Inflammatory macrophage treated with lipopolysaccharide for 1 hour (primary cell): ENCODE measurements at regions not wholly inside any gene's neighbourhood (a gene's known extent, or its start where the extent isn't known, plus 50 kb on each side); places are given as distances from the start of the nearest gene placed in this dataset.
A peak's percentile ranks its signal among the peaks of the same experiment; 100 is the strongest.

Experiments used
- DNase-seq, 2 donors: peaks; one replicate each; pipeline ENCODE4 v3.0.0-alpha.2; 2020 to 2022

DNA sequence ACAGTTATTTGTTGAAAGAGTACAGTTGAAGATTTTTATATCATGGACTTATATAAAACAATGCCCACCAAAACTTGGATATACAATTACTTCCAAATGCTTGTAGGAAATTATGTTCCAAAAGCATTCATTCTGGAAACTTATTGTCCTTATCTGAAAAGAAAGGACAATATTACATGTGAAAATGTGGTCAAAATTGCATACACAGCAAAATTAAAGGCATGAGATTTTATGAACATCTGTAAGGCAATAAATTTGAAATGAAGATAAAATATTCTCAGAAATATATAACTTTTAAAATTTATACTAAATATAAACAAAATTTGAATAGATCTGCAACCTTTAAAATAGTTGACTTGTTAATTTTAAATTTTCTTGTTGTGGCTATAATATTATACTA is 1173.8 kb downstream of the NLGN4X start:
- no peak for DNase-seq

DNA sequence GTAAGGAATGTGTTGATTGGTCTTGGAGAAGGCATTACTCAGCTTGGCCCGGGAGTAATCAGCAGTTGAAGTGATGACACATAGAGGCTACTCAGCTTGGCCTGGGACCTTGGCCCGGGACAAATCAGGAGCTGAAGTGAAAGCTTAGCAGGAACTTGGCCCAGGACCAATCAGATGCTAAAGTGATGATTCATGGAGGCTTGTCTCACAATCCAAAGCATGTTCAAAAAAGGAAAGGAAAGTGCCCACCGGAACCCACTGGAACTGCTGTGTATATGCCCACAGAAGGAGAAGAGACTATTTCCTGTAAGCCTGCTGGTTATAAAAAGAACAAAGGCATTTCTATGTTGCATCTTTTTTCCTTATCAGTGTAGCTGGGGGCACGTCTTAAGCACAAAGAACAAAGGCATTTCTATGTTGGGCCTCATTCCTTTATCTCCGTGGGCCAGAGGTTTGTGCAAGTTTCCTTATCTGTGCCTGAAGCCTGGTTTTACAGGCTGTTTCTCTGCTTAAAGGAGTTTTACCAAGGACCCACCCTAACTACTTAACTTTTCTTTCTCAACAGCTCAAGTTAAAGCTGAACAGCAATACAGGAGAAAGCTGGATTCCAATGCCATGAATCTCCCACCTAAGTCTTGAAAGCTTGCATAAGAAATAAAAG is 1176.7 kb downstream of the NLGN4X start:
- DNase-seq = peak; percentile 20 to 21

DNA sequence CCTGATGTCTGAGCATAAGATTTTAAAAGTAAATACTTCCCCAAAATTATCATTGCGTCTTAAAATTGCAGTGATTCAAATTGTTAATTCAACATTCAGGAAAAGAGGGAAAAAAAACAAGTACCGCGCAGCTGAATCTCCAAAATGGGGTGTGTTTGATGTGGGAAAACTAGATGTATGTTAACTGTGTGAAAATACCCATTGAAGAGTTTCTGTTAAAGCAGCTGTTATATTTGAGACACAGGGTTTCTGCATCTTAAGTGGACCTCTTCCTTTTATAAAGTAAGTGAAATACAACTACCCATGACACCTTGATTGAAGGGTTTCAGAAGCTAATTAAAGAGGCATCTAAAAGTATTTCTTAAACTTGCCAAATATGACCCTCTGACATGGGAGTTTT is 1186.1 kb downstream of the NLGN4X start:
- DNase-seq = no peak

DNA sequence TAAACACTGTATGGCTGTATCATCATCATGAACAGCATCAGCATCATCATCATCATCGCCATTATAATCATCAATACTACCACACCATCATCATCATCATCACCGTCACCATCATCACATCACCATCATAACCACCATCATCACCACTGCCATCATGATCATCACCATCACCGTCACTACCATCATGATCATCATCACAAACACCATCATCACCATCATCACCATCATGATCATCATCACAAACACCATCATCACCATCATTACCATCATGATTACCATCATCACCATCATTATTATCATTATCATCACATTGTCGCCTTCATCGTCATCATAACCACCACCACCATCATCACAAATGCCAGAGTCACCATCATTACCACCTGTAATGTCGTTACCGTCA is 1196.9 kb downstream of the NLGN4X start:
- DNase-seq = no peak

DNA sequence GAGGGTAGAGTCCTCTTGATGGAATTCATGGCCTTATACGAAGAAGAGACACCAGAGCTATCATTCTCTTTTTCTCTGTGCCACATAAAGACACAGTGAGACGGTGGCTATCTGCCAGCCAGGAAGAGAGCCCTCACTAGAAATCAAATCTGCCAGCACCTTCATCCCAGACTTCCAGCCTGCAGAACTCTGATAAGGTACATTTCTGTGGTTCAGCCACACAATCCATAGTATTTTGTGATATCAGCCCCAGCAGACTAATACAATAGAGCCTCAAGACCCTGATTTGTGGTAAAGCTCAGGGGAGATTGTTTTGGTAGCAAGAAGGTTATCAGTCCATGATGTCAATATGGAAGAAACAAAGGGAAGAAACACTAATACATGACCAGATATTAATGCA is 1213.2 kb downstream of the NLGN4X start:
- no peak for DNase-seq

DNA sequence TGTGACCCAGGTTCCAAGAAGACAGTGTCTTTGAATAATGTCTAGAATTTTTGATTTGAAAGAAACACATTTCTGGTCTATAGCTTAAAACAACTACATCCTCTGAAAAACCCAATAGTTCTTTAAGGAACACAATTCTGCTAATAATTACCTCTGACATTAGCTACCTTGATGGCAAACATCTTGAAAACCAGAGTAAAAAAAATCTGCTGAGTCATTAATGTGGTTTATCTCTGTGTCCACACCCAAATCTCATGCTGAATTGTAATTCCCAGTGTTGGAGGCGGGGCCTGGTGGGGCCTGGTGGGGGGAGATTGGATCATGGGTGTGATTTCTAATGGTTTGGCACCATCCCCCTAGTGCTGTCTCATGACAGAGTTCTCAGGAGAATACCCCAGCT is 1233.8 kb downstream of the NLGN4X start:
- DNase-seq = no peak

DNA sequence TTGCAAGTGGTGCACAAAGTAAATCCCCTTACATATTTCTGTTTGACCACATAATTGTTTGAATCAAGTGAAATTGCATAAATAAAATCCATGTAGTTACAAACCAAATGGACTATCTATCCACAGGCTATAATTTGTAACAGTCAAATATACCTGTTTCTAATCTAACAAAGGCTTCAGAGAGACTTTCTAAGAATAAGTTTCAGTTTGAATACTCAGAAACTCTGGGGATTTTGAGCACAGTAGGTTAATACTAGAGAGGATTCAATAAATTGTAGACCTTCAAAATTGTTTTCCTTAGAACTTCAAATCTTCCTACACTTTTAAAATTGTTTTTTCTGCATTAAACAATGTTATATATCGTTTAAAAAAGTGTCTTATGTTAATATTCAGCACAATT is 1250.1 kb downstream of the NLGN4X start:
- no peak for DNase-seq

DNA sequence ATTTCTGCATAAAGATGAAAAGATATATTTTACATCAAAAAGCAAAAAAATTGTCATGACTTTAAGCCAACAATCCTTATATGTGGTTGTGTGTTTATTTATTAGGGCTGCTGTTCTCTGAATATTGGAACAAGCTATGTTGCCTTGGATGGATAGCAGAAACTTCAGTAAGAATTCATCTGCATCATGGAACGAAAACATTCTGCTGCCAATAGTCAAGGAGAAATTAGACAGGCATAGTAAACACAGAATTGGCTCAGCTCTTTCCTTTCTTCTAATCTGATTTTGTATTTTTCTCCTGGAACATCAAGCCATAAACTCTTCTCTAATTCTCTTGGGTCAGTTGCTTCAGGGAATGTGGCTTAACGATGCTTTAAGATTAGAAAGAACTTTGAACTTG is 1257.0 kb downstream of the NLGN4X start:
- no peak for DNase-seq

DNA sequence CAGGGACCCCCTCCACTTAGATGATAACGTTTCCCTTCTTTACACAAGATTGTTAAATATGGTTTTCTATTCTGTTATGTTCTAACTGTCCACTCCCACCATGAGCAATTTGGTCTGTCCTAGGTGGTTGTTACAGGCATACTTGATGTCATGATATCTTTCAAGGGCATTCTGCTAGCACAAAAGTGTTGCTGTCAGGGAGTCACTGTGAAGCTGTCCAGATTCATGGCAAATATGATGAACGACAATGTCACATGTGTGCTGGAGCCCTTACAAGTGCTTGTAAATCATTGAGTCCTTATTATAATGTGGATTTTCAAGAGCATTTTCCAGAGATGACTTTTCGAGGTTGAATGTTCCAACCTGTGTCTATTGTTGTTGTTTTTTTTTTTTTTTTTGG is 1250.7 kb upstream of the PRKX start:
- DNase-seq = no peak

DNA sequence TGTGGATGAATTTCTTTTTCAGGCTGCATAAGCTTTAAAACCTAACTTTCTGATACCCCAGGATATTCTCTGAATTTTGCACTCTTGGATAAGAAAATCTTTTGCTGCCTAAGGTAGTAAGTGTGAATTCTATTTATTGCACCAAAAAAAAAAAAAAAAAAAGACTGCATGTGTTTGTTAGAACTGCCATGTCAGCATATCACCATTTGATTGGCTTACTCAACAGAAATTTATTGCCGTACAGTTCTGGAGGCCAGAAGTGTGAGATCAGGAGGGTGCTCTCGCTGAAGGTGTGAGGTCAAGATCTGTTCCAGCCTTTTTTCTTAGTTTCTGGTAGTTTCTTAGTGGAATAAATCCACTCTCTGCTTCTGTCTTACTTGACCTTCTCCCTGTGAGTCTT is 1250.0 kb upstream of the PRKX start:
- DNase-seq = no peak

DNA sequence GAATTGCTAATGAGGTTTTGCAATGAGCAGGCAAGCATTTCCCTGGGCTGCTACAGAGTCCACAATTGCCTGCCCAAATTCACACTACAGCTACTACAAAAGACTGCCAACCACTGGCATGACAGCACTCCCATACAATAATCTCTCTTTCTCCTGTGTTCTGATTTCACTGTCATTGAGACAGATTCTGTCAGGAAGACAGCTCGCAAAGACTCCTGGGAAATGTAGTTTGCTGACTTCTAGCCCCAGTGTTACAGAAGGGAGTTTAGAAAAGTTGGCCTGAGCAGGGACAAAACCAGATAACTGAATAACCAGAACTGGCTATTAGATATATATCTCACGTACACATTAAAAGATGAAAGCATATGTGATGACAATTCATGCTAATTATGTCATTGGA is 1231.3 kb upstream of the PRKX start:
- DNase-seq = no peak

DNA sequence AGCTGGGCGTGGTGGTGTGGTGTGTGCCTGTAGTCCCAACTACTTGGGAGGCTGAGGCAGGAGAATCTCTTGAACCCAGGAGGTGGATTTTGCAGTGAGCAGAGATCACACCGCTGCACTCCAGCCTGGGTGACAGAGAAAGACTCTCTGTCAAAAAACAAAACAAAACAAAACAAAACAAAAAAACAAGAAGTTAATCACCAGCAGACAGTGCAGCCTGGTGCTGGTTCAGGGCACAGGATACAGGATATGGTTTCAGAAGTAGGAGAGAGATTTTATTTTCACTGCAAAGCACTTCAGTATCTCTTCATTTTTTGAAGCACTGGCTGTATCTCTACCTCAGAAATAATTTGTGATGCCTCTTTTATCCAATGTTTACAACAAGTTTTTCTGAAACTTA is 1222.9 kb upstream of the PRKX start:
- peak in 1 of 2 donors; percentile 1 for DNase-seq

DNA sequence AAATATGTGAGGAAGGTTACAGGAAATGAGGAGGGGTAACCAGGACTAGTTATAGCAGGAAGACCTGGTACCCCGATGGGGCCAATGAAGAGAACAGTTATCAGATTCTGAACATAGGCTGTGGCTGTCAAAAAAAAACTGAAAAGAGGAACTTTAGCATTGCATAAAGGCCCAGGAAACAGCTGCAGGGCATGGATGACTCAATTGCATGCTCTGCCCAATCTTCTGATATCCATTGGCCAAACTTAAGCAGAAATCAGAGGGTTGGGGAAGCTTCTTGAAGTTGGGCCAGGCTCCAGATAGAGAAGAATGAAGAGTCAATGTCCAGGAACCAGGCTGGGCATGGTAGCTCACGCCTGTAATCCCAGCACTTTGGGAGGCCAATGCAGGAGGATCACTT is 1222.4 kb upstream of the PRKX start:
- peak; percentile 64 to 76 for DNase-seq

DNA sequence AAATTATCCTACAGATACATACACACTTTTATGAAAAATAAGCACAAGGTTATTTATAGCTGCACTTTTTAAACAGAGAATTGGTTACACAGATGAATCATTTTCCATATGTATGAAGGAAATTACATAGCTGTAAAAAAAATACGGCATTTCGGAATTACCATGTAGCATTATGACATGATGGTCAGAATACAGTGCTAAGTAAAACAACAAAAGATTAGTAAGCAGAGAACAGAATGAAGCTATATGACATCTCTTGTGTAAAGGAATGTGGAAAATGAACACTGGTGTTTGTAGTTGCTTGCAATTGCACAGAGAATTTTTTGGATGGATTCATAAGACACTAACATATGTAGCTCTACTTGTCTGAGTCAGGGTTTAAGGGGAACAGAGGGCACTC is 1222.0 kb upstream of the PRKX start:
- peak; percentile 27 to 59 for DNase-seq

DNA sequence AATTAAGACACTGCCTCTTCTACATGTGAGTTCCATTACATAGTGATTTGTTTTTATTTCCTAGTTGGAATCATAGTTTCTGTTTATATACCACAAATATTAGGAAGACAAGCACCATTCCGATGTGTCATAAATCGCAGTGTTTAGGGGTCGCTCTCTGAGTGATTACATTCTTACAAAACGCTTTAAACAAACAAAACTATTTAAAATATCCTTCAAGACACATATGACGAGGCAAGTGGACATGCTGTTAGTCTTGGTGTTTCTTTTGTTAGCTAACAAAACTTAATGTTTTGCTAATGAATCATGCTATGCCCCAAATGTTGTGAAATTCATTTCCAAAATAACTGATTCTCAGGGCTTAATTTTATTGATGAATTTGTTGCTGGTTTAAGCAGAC is 1219.3 kb upstream of the PRKX start:
- no peak for DNase-seq

DNA sequence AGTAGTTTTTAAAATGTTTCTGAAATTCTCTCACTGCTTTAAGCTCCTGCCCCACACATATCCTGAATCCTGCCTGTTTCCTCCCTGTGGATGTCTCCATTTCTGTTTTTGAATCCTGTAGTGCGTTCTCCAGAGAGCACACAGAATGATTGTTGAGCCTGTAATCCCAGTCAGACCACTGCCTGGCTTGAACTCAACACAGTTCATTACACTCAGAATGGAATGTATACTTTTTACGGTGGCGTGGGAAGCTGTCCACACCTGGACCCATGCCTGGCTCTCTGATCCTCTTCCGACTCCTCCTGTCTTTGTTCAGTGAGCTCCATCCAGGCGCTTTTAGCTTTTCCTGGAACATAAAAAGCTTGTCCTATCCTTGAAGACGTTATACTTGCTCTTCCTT is 1217.0 kb upstream of the PRKX start:
- no peak for DNase-seq

DNA sequence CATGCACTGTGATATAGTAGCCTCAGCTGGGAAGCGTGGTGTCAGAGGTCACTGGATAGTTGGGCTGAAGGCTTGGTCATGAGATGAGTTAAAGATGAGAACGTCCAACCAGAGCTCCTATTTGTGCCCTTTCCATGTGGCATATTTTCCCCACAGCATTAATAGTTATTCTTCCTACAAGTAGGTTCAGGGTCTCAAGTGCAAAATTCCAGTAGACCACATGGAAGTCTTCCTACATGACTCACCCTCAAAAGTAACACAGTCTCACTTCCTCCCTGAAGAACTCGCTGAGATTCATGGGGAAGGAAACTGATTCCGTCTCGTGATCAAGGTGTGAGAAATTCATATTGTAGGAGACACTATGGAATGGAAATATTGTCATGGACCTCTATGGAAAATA is 1212.5 kb upstream of the PRKX start:
- DNase-seq = no peak

DNA sequence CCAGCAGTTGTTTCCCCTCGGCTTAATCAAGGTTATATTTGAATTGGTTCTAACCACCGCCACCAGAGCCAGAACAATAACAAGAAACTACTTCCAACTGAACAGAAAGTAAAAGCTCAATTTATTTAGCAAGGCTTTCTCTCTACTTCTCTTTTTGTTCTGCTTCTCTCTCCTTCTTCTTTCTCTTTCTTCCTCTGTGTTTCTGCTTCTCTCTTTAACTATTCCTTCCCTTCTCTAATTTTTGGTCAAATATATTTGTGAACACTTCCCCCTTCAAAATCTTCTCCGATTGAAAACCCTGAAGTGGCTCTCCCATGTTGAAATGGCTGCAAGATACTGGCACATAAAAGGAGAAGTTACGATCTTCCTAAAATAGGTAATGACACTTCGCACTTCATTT is 1195.9 kb upstream of the PRKX start:
- peak; percentile 2 to 17 for DNase-seq

DNA sequence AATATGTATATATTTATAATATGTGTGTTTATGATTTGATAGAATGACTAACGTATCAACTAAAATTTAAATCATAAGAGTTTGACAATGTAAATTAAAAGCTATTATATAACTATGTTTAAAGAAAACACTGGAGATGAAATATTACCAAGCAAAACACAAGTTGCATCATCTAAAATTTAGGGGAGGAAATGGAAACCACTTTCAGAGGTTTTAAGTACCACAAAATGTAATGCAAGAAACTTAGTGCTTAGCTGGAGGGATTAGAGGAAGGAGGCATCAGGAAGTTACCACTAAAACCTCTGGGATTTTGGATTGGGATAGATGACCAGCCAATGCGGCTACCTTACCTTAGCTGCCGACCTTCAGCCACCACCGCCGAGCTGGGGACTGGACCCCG is 1192.1 kb upstream of the PRKX start:
- DNase-seq = peak in 1 of 2 donors; percentile 5

DNA sequence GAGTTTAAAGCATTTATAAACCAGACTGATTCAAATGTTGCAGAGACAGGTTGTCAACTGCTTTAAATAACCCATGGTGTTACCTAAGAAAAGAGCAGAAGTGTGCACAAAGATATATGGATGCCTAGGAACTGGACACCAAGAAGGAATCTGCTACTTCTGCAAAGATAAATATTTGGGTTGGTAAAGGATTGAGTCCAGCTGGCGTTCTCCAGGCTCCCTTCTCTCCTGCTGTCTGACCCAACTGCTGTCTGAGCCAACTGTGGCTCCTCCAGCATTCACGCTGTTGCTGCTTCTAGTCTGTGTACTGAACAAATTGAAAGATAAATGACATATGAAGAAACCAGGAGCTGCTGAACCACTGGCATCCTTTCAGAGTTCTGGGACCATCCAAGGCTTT is 1167.8 kb upstream of the PRKX start:
- DNase-seq = no peak

DNA sequence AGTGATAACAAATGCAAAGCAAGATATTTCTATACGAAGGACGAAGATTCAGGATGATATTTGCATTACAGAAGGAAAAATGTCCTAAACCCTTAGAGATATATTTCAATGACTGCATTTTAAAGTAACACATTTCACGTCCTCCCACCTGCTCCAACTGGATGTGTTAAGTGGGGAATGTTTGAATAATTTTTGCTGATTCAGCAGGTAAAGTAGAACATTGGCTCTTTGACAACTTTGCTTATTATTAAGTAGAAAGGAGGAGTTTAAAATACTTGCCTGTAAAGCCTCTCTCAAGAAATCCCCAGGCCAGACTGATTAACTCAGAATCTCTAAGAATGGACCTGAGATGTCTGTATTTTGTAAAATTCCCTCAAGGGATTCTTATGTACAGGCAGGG is 1165.2 kb upstream of the PRKX start:
- DNase-seq = no peak

DNA sequence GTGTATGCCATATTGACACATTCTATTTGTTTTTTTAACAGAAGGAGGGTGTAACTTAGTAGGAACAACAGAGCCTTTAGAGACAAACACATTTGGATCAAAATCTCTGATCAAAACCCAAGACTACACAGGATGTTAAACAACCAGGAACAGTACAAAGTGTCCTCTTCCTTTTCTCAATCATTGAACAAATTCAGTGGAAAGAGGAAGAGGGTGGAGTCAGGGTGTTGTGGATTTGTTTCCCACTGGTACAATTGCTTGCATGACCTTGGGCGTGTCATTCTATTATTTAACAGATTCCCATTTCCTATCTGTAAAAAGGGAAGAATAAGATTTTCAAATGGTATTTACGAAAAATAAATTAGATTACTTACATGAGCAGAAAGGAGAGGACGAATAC is 1162.8 kb upstream of the PRKX start:
- no peak for DNase-seq

DNA sequence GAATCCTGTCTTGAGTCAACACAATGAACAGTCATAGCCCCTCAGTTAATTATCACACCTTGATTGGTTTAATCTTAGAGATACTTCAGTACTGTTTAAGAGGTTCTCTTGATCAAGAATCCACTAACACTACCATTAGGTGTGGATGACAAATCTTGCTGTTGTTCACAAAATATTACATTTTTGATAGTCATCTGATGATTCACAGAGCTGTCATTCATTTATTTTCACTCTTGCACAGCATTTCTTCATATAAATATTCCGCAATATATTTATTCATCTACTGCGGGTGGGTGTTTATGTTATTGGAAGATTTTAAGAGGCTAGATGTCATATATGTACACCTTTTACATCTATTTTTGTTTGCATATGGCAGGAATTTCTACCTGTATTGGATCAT is 1138.1 kb upstream of the PRKX start:
- no peak for DNase-seq

DNA sequence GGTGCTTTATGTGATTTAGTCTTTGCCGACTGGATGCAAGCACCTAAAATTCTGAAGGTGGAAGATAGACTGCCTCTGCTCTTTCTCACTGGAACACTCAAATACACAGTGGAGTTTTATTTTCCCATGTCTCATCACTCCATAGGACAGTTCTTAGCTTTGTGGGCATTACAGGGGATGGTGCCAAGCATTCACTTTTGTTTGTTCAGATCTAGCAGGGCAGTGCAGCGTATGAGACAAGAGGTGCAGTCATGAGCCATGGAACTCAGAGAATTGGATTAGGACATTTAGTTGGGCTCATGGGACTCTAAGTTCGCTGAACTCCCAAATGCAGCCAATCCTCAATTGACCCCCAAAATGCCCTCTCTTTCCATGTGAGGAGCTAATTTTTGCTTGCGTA is 1136.9 kb upstream of the PRKX start:
- DNase-seq = no peak

DNA sequence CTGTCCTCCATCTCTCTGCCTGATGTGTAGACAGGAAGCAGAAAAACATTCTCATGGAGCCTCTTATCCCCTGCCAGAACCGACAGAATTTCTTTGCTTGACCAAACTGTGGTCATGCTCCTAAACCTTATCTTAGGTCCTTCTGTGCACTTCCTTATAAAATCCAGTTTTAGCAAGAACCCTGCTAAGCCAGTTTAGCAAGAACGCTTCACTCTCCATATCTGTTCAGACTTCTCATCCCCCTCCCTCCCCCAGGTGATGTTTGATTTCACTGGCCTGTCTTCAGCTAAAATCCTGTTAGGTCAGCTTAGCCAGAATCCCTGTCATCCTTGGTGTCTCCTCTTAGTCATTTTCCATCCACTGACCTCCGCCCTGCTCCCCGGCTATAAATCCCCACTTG is 1130.9 kb upstream of the PRKX start:
- no peak for DNase-seq

DNA sequence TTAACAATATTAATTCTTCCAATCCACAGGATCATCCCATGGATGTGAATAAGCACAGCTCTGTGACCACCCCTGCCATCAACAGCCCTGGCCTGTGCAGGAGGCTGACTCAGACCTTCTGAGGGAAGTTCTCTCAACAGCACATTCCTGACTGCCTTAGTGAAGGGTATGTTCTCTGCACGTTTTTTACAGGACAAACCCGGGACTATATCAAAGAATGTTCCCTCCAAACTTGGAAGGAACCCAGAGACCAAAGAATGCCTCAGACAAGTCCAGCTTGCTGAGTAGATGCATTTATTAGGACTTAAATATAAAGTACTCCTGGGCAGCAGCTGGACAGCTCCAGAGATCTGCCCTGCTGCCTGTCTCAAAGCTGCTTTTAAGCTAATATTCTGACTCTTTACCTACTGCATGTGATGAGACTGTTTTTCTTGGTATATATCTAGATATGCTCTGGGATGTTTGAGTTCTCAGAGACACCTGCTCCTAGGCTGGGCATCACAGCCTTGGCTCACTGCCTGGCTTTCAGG is 1127.8 kb upstream of the PRKX start:
- DNase-seq = no peak
